MM.1S (cell line): ENCODE measurements at regions not wholly inside any gene's neighbourhood (a gene's known extent, or its start where the extent isn't known, plus 50 kb on each side); places are given as distances from the start of the nearest gene placed in this dataset.

Source experiments
- EZH2 ChIP-seq: fragments of 300-600 bp; sonication (generic); optimal IDR thresholded peaks from 2 replicates; pipeline ENCODE3; 2017; ENCODE audit warnings: low read depth, mild to moderate bottlenecking, antibody characterized with exemption, low read length, mixed read lengths
- EZH2phosphoT487 ChIP-seq: fragments of 300-600 bp; sonication (generic); IDR thresholded peaks from 2 replicates; pipeline ENCODE4 v1.6.1; 2018; ENCODE audit warnings: antibody characterized with exemption, low read length
- TF ChIP-seq, protein P1 (sequence below): fragments of 300-600 bp; sonication (generic); IDR thresholded peaks from 2 replicates; pipeline ENCODE4 v1.5.1; 2016; ENCODE audit warnings: antibody characterized with exemption, low read length, mixed read lengths

DNA sequence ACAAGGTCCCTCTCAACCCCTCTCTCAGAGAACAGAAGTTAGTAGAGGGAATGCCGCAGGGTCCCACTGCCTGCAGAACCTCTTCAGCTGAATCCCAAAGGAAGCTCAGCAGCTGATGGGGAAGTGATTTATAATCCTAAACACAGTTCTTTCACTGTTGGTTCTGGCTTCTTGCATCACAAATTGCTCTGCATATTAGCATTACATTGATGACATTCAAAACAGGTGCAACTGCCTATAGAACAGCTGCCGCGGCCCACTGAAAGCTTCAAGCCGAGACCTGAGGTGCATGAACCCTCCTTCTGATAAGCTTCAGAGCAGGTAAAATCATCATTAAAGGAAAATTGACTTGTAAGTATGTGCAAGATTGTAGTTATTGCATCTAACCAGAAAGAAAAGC, 75.2 kb upstream of the KIRREL3 start:
- TF ChIP-seq, protein P1, sequence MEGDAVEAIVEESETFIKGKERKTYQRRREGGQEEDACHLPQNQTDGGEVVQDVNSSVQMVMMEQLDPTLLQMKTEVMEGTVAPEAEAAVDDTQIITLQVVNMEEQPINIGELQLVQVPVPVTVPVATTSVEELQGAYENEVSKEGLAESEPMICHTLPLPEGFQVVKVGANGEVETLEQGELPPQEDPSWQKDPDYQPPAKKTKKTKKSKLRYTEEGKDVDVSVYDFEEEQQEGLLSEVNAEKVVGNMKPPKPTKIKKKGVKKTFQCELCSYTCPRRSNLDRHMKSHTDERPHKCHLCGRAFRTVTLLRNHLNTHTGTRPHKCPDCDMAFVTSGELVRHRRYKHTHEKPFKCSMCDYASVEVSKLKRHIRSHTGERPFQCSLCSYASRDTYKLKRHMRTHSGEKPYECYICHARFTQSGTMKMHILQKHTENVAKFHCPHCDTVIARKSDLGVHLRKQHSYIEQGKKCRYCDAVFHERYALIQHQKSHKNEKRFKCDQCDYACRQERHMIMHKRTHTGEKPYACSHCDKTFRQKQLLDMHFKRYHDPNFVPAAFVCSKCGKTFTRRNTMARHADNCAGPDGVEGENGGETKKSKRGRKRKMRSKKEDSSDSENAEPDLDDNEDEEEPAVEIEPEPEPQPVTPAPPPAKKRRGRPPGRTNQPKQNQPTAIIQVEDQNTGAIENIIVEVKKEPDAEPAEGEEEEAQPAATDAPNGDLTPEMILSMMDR, result no peak
- no peak for TF ChIP-seq EZH2
- no peak for TF ChIP-seq EZH2phosphoT487
